ENCODE measurements at regions not wholly inside any gene's neighbourhood (a gene's known extent, or its start where the extent isn't known, plus 50 kb on each side); places are given as distances from the start of the nearest gene placed in this dataset.

DNA sequence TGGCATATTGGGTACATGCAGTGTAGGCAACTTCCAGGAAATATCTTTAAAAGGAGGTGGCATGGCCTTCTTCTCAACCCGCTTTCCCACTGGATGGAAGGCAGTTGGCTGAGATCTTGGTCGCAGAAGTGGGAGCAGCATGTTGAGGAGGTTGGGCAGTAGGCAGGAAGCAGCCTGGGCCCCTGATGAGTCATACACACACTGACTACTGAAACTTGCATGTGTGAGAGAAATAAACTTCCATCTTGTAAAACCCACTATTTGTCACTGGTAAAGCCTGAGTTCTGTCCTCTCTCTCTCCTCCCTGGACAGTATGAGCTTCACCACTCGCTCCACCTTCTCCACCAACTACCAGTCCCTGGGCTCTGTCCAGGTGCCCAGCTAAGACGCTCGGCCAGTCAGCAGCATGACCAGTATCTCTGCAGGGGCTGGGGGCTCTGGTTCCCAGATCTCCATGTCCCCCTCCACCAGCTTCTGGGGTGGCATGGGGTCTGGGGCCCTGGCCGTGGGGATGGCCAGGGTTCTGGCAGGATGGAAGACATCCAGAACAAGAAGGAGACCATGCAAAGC, 233.8 kb upstream of the SPRED2 start:
- DNase-seq, result no peak

DNA sequence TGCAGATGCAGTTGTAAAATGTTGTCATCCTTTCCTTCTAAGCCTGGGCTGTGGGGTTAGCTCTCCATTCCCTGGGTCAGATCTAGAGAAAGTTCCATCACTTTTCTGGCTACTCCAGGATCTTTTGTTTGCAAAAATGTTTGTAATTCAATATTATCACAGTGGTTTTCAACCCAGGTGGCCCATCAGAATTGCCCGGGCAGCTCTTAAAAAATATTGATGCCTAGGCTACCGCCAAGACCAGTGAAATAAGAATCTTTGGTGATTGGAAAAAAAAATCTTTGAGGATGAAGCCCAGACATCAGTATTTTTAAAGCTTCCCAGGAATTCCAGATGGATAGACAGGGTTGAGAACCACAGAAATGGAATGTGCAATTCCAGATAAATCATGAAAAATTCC, 232.5 kb upstream of the SPRED2 start:
- DNase-seq, result no peak

DNA sequence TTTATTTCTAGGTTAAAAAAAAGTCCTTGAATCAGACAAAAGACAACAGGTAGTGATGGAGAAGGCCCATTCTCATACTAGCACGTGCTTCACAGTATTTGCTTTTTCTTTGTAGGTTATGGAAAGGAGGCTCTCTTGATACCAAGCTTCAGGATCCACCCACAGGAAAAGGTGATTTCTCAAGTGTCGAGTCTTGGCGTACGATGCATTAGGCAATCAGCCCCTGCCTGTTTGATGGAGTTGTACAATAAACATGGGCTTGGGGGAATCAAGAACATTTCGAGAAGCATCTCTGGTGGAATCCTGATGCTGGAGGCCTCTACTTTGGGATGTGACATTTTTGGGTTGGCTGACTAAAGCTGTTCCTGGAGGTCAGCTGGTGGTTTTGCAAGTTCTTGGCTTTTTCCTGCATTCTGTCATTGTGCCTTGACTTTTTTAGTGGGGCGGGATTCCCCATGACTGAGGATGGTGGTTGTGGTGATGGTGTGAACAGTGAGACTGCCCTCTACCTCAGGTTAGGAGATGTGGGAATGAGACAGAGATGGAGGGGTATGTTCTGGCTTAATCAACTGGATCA, 231.5 kb upstream of the SPRED2 start:
- no peak for DNase-seq

DNA sequence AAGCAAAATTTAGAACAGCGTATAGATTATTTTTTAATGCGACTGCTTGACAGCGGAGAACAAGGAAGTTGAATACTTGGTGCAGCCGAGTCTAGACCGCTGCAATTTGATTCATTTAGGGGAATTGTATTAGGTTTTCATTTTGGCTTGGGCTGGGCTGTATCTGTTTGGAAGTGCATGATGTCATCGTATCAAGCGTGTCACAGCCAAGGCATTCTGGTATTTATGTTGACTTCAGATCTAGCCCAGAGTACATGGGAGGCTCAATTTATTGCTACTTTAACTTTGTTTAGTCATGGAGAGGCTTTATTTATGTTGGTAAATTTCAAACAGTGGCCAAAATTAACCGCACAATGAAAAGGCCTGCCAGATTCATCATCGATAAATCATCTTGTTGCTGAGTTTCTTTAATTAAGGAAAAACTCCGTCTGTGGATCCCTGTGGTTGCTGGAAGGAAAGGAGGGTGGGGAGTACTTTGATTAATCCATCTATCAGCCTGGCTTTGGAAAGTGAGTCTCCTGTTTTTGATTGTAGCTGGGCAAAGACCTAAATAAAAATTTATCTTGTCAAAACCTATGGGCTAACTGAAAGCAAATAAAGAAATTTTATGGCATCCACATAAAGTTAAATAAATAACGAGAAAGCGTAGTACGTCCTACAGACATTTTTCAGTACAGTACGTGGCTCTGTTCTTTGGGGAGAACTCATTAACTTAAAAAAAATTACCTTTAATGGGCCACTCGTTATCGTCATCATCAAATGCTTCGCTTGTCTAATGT, 230.4 kb upstream of the SPRED2 start:
- no peak for DNase-seq

GRCh38 chr2:65661980-65662653, 229.7 kb upstream of the SPRED2 start:
- DNase-seq, result no peak

GRCh38 chr2:65660340-65660739, 227.9 kb upstream of the SPRED2 start:
- no peak for DNase-seq

DNA sequence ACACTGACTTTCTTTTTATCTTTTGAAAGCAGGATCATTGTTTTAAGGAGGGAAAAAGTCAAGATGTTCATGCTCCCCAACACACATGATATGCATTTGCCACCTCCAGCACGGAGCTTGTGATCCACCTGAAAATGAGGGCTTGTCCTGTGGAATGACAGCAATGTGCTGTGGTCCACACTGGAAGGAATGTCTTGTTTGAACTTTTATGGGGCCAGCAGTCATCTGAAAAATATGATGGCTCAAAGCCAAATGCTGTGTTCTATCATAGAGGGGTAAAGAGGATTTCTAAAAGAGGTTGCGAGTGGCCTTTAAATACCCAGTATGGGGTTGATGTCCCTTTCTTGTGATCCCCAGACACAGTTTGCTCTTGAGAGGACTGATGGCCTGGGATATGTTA, 226.5 kb upstream of the SPRED2 start:
- DNase-seq, result no peak

DNA sequence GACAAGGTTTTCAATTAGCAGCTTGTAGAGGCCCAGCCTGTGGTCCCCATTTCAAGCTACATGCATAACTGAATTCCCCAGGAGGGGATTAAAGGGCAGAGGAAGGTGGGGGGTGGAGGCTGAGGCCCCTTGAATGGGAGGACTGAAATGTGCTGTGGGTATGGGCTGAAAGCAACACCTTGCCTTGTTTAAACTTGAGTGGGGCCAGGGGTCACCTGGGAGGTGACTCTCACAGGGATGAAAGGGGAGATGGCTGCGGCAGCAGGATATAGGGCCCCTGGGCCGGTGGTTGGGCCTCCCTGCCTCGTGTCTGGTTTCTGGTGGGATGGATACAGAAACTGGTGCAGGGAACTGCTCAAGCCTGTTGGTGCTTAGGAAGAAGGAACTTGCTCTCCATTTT, 225.9 kb upstream of the SPRED2 start:
- no peak for DNase-seq

DNA sequence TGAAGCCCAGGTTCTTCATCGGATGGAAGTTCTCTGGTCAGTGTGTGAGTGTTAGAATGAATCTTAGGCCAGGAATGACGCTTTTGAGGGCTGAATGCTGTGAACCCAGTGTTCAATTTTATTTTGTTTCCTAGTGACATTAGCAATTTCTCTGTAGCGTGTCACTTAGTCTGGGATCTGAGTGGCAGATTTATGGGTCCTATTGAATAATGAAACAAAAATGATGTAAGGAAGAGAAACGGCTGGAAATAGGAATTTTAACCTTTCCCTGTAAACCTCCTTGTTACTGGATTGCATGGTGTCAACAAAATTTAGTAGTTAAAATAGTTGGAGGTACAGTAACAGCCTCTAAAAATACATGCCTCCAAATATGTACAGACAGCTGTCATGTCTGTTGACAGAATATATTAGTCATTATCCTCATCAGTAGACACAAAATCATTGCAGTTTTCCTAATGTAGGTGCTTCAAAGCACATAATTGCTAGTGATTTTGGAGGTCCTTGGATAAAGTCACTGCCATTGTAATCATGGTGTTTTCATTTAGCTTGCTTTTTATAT, 223.8 kb upstream of the SPRED2 start:
- DNase-seq, result no peak

GRCh38 chr2:65655000-65655399, 222.6 kb upstream of the SPRED2 start:
- DNase-seq, result no peak

- DNase-seq, result peak; percentile 20
Observed at GRCh38 chr2:65654496-65654895, 222.1 kb upstream of the SPRED2 start.

GRCh38 chr2:65652066-65652465, 219.7 kb upstream of the SPRED2 start:
- no peak for DNase-seq

- no peak for DNase-seq
Observed at GRCh38 chr2:65649811-65650589, 217.6 kb upstream of the SPRED2 start.

DNA sequence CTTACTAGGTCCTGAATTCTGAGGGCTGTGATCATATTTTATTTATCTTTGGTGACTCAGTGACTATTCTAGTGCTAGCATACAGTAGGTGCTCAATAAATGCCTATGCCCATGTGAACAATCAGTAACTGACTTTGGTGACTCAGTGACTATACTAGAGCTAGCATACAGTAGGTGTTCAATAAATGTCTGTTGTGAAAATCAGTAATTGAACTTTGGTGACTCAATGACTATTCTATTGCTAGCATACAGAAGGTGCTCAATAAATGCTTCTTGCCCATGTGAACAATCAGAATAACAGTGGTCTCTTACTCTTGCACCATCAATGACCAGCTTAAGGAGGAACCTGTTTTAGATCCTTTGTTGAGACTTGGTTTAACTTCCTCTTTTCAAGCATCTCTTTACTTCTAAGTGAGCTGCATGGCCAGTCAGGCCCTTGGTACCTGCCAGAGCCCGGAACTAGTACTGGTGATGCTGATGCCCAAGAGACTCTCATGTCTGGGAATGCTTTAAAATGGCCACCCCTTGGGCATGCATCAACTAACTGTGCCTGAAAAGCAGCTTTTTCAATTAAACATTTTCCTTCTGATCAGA, 214.9 kb upstream of the SPRED2 start:
- no peak for DNase-seq

DNA sequence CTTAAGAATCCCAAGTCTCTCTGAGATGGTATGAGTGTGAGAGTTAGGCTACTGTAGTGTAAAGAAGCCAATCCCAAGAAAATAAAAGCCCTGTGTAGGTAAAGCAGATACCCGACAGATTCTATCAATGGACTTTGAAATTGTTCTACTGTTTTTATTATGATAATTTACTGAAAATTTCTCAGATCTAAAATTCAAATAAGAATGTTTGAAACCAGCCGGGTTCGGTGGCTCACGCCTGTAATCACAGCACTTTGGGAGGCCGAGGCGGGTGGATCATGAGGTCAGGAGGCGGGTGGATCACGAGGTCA, 208.3 kb upstream of the SPRED2 start:
- no peak for DNase-seq

GRCh38 chr2:65639156-65639864, 206.9 kb upstream of the SPRED2 start:
- DNase-seq, result no peak

- DNase-seq, result no peak
Observed at GRCh38 chr2:65638443-65638842, 206.0 kb upstream of the SPRED2 start.

DNA sequence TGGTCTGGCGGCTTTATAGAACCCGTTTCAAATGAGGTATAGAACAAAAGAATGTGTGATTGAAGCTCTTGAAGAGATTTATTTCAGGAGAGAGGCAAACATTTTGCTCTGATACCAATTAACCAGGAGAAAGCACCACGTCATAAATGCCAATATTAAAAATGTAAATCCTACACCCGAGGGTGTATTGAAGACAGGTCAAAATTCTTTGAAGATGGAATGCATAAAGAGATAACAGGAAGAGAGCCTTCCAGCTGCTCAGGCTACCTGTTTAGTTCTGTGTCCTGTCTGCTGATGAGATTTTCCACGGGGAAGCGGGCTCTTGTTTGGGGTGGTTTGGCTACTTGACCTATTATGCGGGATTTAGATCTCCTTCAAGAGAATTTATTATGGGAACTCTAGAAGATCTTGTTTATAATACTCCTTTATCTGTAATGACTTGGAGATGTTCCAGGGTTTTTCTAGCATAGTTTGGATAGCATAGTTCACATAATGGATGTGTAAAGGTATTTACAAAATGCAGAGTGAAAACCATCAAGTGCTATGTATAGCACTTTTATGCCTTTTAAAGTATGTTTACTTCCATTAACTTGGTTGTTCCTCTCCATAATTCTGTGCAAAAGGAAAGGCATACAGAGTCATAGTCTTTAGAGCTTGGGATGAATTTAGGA, 204.5 kb upstream of the SPRED2 start:
- no peak for DNase-seq

- no peak for DNase-seq
Observed at GRCh38 chr2:65636024-65636423, 203.6 kb upstream of the SPRED2 start.

- no peak for DNase-seq
Observed at GRCh38 chr2:65634304-65634703, 201.9 kb upstream of the SPRED2 start.

- DNase-seq, result no peak
Observed at GRCh38 chr2:65630643-65631042, 198.2 kb upstream of the SPRED2 start.

Measured in SHP77 treated with DMSO at 0.1 percent for 48 hours (cell line).